GM20431 (cell line): ENCODE measurements at regions not wholly inside any gene's neighbourhood (a gene's known extent, or its start where the extent isn't known, plus 50 kb on each side); places are given as distances from the start of the nearest gene placed in this dataset.
"Not testable (repeated sequence)": the region's sequence is repeated elsewhere in the genome, so short reads cannot be mapped to it uniquely, and the experiment has no call there.

ENCODE experiments used
- in situ Hi-C: fragments of 300-500 bp; cut with MseI, MboI; formaldehyde crosslinking; loops from one replicate; pipeline ENCODE4 v1.15.0; 2020; ENCODE audit warnings: low sequenced_read_pairs; ENCODE audit not compliant: unreplicated experiment

- in situ Hi-C loops = not testable (repeated sequence)
Observed at GRCh38 chr7:56697058-56697457, 435.2 kb downstream of the ZNF479 start.

- in situ Hi-C loops = no loop called here
Observed at GRCh38 chr7:56686276-56686859, 445.9 kb downstream of the ZNF479 start.

- in situ Hi-C loops = no loop called here
Observed at GRCh38 chr7:56639173-56639746, 493.0 kb downstream of the ZNF479 start.

- in situ Hi-C loops = no loop called here
Observed at GRCh38 chr7:56609852-56610355, 493.7 kb upstream of the NUPR2 start.

- in situ Hi-C loops = no loop called here
Observed at GRCh38 chr7:56605146-56605545, 488.9 kb upstream of the NUPR2 start.

GRCh38 chr7:56578612-56579011, 462.4 kb upstream of the NUPR2 start:
- in situ Hi-C loops = loop anchor here (25.0 kb wide), 1 partner anchor 91 kb away; no protein-coding TSS in a partner anchor

- in situ Hi-C loops = no loop called here
Observed at GRCh38 chr7:56570968-56571367, 454.8 kb upstream of the NUPR2 start.

GRCh38 chr7:56538541-56539429, 422.6 kb upstream of the NUPR2 start:
- in situ Hi-C loops = no loop called here

- in situ Hi-C loops = no loop called here
Observed at GRCh38 chr7:56537952-56538351, 421.7 kb upstream of the NUPR2 start.

GRCh38 chr7:56537477-56537876, 421.3 kb upstream of the NUPR2 start:
- in situ Hi-C loops = no loop called here

GRCh38 chr7:56495165-56495564, 378.9 kb upstream of the NUPR2 start:
- in situ Hi-C loops = loop anchor here (25.0 kb wide), 1 partner anchor 92 kb away; no protein-coding TSS in a partner anchor

GRCh38 chr7:56493704-56494450, 377.7 kb upstream of the NUPR2 start:
- in situ Hi-C loops = loop anchor here (25.0 kb wide), 1 partner anchor 93 kb away; no protein-coding TSS in a partner anchor

GRCh38 chr7:56493196-56493595, 377.0 kb upstream of the NUPR2 start:
- in situ Hi-C loops = loop anchor here (25.0 kb wide), 1 partner anchor 94 kb away; no protein-coding TSS in a partner anchor

- in situ Hi-C loops = loop anchor here (25.0 kb wide), 1 partner anchor 95 kb away; no protein-coding TSS in a partner anchor
Observed at GRCh38 chr7:56491636-56492425, 375.6 kb upstream of the NUPR2 start.

GRCh38 chr7:56483861-56484550, 367.8 kb upstream of the NUPR2 start:
- in situ Hi-C loops = loop anchor here (25.0 kb wide), 1 partner anchor 103 kb away; no protein-coding TSS in a partner anchor

- in situ Hi-C loops = loop anchor here (25.0 kb wide), 1 partner anchor 104 kb away; no protein-coding TSS in a partner anchor
Observed at GRCh38 chr7:56483153-56483552, 366.9 kb upstream of the NUPR2 start.

GRCh38 chr7:56479748-56480147, 363.5 kb upstream of the NUPR2 start:
- in situ Hi-C loops = loop anchor here (25.0 kb wide), 1 partner anchor 108 kb away; no protein-coding TSS in a partner anchor

- in situ Hi-C loops = loop anchor here (25.0 kb wide), 1 partner anchor 108 kb away; no protein-coding TSS in a partner anchor
Observed at GRCh38 chr7:56479136-56479535, 362.9 kb upstream of the NUPR2 start.
